T-helper 17 cell (primary cell): ENCODE measurements at regions not wholly inside any gene's neighbourhood (a gene's known extent, or its start where the extent isn't known, plus 50 kb on each side); places are given as distances from the start of the nearest gene placed in this dataset.

ENCODE experiments used
- ATAC-seq: fragments of 150-1000 bp; cut with Tn5 transposase; 2 replicates; pipeline ENCODE4 v1.10.0; 2021; ENCODE audit warnings: mild to moderate bottlenecking, moderate library complexity
- DNase-seq, 3 donors: peaks; one replicate each; pipeline versions ENCODE4 v3.0.0 to v3.0.0-alpha.2; 2020 to 2021
- H3K9me3 ChIP-seq: one replicate; pipeline ENCODE4 v1.7.0; 2013; ENCODE audit warnings: low read length, mild to moderate bottlenecking; ENCODE audit not compliant: control insufficient read depth, poor library complexity, severe bottlenecking
- H3K27ac Mint-ChIP-seq: one replicate; pipeline ENCODE4 v1.8.0; 2022; ENCODE audit warnings: mild to moderate bottlenecking, moderate library complexity, mixed read lengths
- H3K27me3 Mint-ChIP-seq: one replicate; pipeline ENCODE4 v1.8.0; 2022; ENCODE audit warnings: mixed read lengths
- H3K36me3 Mint-ChIP-seq: one replicate; pipeline ENCODE4 v1.8.0; 2022; ENCODE audit warnings: low read depth, mixed read lengths
- H3K4me1 Mint-ChIP-seq: one replicate; pipeline ENCODE4 v1.8.0; 2022; ENCODE audit warnings: mild to moderate bottlenecking, mixed read lengths
- H3K4me3 Mint-ChIP-seq: one replicate; pipeline ENCODE4 v1.8.0; 2022; ENCODE audit warnings: mild to moderate bottlenecking, moderate library complexity, mixed read lengths

DNA sequence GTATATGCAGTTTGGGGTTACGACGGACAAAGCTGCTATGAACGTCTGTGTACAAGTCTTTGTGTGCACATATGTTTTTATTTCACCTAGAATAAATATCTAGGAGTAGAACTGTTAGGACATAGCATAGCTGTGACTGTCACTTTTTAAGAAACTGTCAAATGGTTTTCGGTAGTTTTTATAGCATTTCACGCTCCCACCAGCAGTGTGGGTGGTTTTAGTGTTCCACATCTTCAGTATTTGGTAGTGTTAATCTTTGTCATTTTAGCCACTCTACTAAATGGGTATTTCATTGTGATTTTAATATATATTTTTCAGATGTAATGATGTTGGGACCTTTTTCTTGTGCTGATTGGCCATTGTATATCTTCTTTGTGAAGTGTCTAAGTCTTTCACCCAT, 109.1 kb upstream of the BCAT1 start:
- Mint-ChIP-seq H3K4me1 (peaks cover 38% of the 10 kb centered on the region), H3K36me3 (peaks cover 2% of the 10 kb centered on the region), H3K27ac (no peak overlapping the region), H3K27me3 (no peaks in the 10 kb centered on the region), H3K4me3 (peak overlapping the region; percentile 15)
- no peaks in the 10 kb centered on the region for H3K9me3 ChIP-seq
- no peak for DNase-seq
- no peak for ATAC-seq

DNA sequence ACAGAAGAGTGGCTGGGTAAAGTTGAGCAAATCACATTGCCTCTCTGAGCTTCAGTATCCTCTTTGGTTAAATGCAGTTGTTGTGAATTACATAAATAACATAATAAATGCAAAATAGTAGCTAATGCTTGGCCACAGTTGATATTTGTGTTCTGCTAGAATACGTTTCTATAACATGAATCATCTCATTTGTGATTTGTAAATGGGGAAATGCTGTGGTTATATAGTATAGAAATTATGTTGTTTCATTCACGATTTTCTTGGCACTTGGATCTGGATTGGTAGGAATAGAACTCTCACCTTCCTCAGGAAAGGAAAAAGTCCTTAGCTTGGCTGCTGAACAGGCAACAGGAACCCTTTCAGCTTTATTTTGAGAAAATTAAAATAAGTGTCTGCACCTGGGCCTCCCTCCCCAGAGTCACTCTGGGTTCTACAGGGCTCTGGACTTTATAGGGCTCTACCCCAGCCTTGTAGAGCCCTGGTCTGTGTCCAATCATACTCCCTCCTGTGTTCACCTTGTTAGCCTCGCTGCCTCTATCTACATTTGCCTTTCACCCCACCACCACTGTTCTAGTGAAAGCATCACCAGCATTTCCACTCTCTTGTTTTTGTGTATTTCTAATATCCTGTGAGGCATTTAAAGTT, 107.7 kb upstream of the BCAT1 start:
- Mint-ChIP-seq H3K4me3 (peak overlapping the region; percentile 82), H3K27ac (peak overlapping the region; percentile 97), H3K27me3 (no peaks in the 10 kb centered on the region), H3K4me1 (peaks cover 44% of the 10 kb centered on the region), H3K36me3 (peaks cover 2% of the 10 kb centered on the region)
- DNase-seq (no peak), ATAC-seq (no peak)
- no peaks in the 10 kb centered on the region for H3K9me3 ChIP-seq

DNA sequence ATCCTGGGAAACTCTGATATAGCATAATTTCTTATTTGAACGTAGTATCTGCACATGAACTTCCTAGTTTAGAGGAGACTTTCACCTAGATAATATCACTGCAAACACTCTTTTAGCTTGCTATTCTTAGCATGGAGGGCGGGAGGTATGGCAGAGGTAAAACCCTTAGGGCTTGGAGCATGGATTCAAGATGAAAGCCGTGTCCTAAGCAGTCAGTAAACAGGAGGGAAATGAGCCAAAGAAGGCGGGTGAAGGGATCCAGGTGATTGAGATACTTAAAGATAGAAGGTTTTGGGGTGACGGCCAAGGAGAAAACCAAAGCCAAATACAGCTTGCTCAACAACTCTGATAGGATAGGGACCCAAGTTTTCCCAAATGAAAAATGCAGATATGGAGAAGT, 107.1 kb upstream of the BCAT1 start:
- H3K4me3 Mint-ChIP-seq: peak overlapping the region; percentile 82
- H3K36me3 Mint-ChIP-seq: peaks cover 2% of the 10 kb centered on the region
- H3K4me1 Mint-ChIP-seq: peaks cover 49% of the 10 kb centered on the region
- H3K9me3 ChIP-seq: no peaks in the 10 kb centered on the region
- H3K27me3 Mint-ChIP-seq: no peaks in the 10 kb centered on the region
- peak overlapping the region; percentile 97 for H3K27ac Mint-ChIP-seq
- no peak for ATAC-seq
- no peak for DNase-seq

DNA sequence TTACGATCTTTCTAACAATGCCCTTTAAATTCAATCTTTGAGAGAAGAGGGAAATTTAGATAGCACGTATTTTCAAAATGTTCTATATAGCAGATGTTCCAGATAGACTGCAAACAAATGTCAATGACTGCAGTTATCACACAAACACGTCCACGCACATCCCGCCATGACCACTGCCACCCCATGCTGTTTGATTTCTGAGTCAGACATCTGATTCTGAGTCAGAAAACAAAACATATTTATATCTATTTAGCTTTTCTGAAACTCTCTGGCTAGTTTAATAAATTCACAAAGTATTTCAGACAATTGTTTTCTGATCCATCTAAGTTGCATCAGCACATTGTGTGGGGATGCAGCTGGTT, 105.9 kb upstream of the BCAT1 start:
- peak overlapping the region; percentile 97 for H3K27ac Mint-ChIP-seq
- peak overlapping the region; percentile 93 for H3K4me3 Mint-ChIP-seq
- no peaks in the 10 kb centered on the region for H3K9me3 ChIP-seq
- H3K36me3 Mint-ChIP-seq: peaks cover 2% of the 10 kb centered on the region
- peaks cover 50% of the 10 kb centered on the region for H3K4me1 Mint-ChIP-seq
- ATAC-seq (no peak), DNase-seq (no peak)
- no peaks in the 10 kb centered on the region for H3K27me3 Mint-ChIP-seq

DNA sequence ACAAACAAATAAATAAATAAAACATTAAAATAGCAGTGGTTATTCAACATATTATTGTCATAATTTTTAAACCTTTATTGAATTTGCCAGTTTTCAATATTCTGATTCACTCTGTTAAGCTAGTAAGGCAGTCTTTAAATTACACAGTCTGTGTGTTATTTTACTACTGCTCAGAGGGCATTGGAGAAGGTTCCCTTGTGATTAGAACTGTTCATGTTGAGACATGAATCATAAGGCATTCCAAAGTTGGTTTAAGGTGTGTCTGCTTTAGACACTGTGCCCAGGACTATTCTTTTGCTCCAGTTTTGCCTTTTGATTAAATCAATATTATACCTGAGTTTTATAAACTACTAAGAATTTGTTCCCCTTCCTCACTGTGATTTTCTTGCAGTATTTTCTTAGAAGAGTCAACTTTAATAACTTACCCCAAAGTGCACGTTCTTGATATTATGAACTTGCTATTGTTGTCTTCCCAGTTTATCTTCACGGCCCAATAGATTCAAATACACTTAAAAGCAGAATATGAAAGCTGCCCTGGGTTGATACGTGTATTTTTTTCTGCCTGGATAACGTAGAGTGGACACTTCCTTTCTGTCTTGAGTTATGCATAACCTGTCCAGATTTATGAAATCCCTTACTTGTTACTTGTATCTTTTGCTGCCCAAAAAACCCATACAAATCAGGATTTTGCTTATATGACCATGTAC, 105.3 kb upstream of the BCAT1 start:
- peak overlapping the region; percentile 97 for H3K27ac Mint-ChIP-seq
- no peaks in the 10 kb centered on the region for H3K9me3 ChIP-seq
- H3K36me3 Mint-ChIP-seq: peaks cover 2% of the 10 kb centered on the region
- H3K4me1 Mint-ChIP-seq: peaks cover 50% of the 10 kb centered on the region
- no peak for DNase-seq
- ATAC-seq: no peak
- no peaks in the 10 kb centered on the region for H3K27me3 Mint-ChIP-seq
- peak overlapping the region; percentile 93 for H3K4me3 Mint-ChIP-seq

DNA sequence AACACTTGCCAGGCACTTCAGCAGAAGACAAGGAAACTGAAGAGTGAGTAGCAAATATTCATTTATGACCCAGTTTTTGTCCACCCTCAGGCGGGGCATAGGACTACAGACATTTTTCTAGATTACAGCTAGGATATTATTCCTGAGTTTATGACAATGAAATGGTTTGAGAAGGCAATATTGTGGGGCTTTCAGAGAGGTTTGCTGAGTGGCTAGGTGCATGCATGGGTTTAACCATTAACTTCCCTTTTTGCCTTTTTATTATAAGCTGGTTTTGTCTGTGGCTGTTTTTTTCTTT, 104.0 kb upstream of the BCAT1 start:
- peak overlapping the region; percentile 97 for H3K27ac Mint-ChIP-seq
- no peaks in the 10 kb centered on the region for H3K9me3 ChIP-seq
- H3K4me1 Mint-ChIP-seq: peaks cover 49% of the 10 kb centered on the region
- peaks cover 2% of the 10 kb centered on the region for H3K36me3 Mint-ChIP-seq
- H3K4me3 Mint-ChIP-seq: peak overlapping the region; percentile 98
- peak; percentile 4 for ATAC-seq
- no peaks in the 10 kb centered on the region for H3K27me3 Mint-ChIP-seq
- no peak for DNase-seq

DNA sequence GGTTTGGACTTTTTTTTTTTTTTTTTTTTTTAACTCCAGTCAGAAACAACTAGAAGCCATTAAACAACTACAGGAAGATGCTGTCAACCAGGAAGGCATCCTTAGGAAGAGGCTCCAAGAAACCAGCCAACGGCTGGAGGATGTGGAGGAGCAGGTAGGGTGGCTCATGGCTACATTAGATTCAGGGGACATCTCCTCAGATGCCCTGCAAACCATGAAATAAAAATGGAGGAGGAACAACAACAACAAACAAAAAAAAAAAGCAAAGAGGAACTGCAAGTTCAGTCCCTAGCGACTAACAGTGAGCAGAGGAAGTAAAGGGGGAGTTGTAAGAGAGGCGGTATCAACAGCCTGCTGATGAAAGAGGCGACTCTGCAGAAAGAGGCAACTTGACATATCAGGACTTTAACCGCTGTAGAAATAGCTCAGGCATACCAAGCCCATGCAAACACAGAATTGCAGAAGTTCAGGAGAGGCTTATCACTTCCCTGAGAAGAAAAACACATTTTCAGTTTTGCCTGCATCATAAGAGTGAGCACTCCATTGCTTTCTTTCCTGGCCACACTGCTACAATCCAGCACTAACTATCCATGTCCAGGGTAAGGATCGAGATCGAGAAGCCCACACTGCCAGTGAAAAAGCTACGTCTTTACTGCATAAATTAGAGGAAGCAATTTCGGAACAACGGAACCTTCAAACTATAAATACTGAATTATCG, 103.5 kb upstream of the BCAT1 start:
- H3K9me3 ChIP-seq: no peaks in the 10 kb centered on the region
- Mint-ChIP-seq H3K27ac (peak overlapping the region; percentile 97), H3K4me3 (peak overlapping the region; percentile 98), H3K36me3 (peaks cover 2% of the 10 kb centered on the region), H3K27me3 (no peaks in the 10 kb centered on the region), H3K4me1 (peaks cover 45% of the 10 kb centered on the region)
- DNase-seq: peak in 2 of 3 donors; percentile 21 to 22
- peak; percentile 81 for ATAC-seq

DNA sequence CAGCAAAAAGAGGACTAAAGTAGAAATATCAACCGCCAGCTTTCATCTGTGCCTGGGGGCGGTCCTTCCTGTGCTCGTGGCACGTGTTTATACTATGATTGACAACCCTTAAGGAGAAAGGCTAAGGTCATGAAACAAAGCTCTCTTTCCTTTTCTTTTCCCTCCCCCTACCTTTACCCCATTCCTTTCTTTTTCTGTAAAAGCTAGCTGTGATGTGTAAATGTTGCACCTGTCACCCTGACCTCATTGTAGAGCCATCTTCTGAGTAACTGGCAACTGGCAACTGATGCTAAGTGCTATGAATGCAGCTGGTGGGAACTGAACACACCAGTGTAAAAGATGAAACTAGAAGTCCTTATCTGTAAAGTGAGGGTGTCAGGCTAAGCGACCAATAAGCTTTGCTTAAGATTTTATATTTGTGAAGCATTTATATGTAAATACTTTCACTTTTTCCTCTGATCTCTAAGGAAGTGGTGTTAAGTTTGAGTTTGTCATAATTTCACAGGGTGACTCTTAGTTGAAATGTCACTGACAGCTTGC, 102.8 kb upstream of the BCAT1 start:
- Mint-ChIP-seq H3K4me3 (peak overlapping the region; percentile 98), H3K4me1 (peaks cover 42% of the 10 kb centered on the region), H3K27me3 (no peaks in the 10 kb centered on the region), H3K27ac (peak overlapping the region; percentile 97), H3K36me3 (no peaks in the 10 kb centered on the region)
- H3K9me3 ChIP-seq: no peaks in the 10 kb centered on the region
- ATAC-seq: peak; percentile 78
- DNase-seq: peak; percentile 10 to 16 (median 13)

DNA sequence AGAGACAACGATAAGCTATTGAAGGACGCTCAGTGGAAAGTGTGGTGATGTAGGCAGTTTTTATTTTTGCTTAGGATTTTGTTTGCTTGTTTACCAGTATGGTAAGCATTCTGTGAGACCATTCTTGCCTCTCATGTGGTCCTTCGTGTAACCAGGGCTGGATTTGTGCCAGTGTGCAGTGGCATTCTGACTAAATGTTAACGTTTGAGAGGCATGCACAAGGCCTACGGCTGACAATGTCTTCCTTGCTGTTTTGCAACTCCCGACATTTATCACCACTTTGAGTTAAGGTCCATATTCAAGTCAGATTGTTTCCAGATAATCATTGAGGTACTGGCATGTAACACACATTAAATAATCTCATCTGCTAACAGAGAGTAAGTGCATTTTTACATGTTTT, 102.3 kb upstream of the BCAT1 start:
- ATAC-seq: no peak
- Mint-ChIP-seq H3K4me1 (peaks cover 37% of the 10 kb centered on the region), H3K27ac (peak overlapping the region; percentile 97), H3K4me3 (peak overlapping the region; percentile 98), H3K27me3 (no peaks in the 10 kb centered on the region), H3K36me3 (no peaks in the 10 kb centered on the region)
- DNase-seq: no peak
- no peaks in the 10 kb centered on the region for H3K9me3 ChIP-seq

DNA sequence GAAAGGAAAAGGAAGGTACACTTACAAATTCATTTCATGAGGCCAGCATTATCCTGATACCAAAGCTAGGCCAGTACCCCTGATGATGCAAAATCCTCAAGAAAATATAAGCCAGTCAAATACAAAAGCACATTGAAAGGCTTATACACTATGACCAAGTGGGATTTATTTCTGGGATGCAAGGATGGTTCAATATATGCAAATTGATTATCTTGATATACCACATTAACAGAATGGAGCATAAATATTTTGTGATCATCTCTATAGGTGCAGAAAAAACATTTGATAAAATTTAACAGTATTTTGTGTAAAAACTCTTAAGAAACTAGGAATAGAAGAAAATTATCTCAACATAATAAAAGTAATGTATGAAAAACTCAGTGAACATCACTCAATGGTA, 97.0 kb upstream of the BCAT1 start:
- H3K36me3 Mint-ChIP-seq: peaks cover under 1% of the 10 kb centered on the region
- ATAC-seq (no peak), DNase-seq (no peak)
- peaks cover 3% of the 10 kb centered on the region for H3K4me1 Mint-ChIP-seq
- no peak overlapping the region for H3K27ac Mint-ChIP-seq
- no peak overlapping the region for H3K4me3 Mint-ChIP-seq
- peaks cover 2% of the 10 kb centered on the region for H3K27me3 Mint-ChIP-seq
- H3K9me3 ChIP-seq: no peaks in the 10 kb centered on the region

DNA sequence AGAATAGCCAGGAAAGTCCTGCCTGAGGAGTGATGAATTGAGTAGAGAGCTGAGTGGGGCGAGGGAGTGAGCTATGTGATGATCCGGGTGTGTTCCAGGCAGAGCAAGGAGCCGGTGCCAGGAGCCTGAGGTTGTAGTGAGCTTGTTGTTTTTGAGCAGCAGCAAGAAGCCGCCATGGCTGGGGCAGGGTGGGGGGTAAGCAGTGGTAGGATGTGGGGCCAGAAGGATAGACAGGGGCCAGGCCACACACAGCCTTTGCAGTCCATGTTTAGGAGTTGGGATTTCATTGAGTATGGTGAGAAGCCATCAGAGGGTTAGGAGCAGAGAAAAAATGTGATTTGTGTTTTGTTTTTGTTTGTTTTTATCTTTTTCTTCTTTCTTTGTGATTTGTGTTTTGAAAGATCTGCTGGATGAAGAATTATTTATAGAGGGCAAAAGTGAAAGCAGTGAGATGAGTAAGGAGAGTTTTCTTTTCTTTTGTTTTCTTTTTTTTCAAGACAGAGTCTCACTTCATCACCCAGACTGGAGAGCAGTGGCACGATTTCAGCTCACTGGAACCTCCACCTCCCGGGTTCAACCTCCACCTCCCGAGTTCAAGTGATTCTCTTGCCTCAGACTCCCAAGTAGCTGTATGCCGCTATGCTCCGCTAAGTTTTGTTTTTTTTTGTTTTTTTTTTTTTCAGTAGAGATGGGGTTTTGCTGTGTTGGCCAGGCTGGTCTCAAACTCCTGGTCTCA, 92.3 kb upstream of the BCAT1 start:
- no peak for DNase-seq
- no peaks in the 10 kb centered on the region for H3K9me3 ChIP-seq
- Mint-ChIP-seq H3K4me1 (no peaks in the 10 kb centered on the region), H3K27ac (no peak overlapping the region), H3K27me3 (peaks cover 26% of the 10 kb centered on the region), H3K36me3 (peaks cover 2% of the 10 kb centered on the region), H3K4me3 (no peak overlapping the region)
- ATAC-seq: no peak

DNA sequence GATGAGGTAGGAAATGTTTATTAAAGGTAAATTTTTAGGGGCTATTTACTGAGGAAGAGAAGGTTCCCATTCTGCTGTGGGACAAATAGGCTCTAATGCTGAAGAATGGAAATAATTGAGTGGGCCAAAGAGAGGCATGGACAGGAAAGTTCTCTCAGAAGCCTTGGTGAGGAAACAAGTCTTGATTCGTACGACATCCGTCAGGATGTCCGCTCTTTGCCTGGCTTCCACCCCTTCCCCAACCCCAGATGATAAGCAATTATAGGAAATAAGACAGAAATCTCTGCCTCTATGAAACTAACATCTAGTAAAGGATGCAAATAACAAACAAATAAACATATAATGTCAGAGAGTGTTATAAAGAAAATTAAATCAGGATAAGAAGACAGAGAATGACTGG, 91.7 kb upstream of the BCAT1 start:
- no peaks in the 10 kb centered on the region for H3K4me1 Mint-ChIP-seq
- no peak overlapping the region for H3K27ac Mint-ChIP-seq
- peaks cover 30% of the 10 kb centered on the region for H3K27me3 Mint-ChIP-seq
- H3K9me3 ChIP-seq: no peaks in the 10 kb centered on the region
- no peak for ATAC-seq
- no peak overlapping the region for H3K4me3 Mint-ChIP-seq
- no peak for DNase-seq
- H3K36me3 Mint-ChIP-seq: peaks cover 2% of the 10 kb centered on the region

DNA sequence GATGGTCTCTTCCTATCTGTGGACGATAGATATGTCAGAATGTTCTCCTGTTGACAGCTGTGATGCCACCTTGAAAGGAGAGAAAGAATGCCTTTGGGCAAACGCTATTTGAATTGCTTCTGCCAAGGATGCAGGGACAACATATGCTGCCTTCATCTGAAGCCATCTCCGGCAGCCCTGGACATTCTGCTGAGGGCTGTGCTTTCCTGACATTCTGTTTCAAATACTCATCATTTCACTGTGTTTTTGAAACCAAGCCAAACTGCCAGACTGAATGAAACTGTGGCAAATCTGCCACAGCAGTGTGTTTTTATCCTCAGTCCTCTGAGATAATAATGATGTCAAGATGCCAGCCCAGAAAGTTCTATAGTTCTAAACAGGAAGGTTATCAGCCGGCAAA, 85.8 kb upstream of the BCAT1 start:
- Mint-ChIP-seq H3K27me3 (peaks cover 27% of the 10 kb centered on the region), H3K4me1 (no peaks in the 10 kb centered on the region), H3K4me3 (no peak overlapping the region), H3K36me3 (no peaks in the 10 kb centered on the region), H3K27ac (no peak overlapping the region)
- no peak for ATAC-seq
- no peaks in the 10 kb centered on the region for H3K9me3 ChIP-seq
- DNase-seq: no peak
